SU-DHL-6 (cell line): ENCODE measurements at regions not wholly inside any gene's neighbourhood (a gene's known extent, or its start where the extent isn't known, plus 50 kb on each side); places are given as distances from the start of the nearest gene placed in this dataset.

Experiments
- EZH2phosphoT487 ChIP-seq: fragments of 200-600 bp; sonication (generic), shearing (Covaris generic); conservative IDR thresholded peaks from 2 replicates; pipeline ENCODE4 v1.6.1; 2018; ENCODE audit warnings: mild to moderate bottlenecking, antibody characterized with exemption, low read length, moderate library complexity, mixed read lengths
- TF ChIP-seq, protein P1 (sequence below): fragments of 200-600 bp; sonication (generic); IDR thresholded peaks from one replicate; pipeline ENCODE4 v1.5.1; 2017; ENCODE audit warnings: antibody characterized with exemption, mild to moderate bottlenecking, low read length, moderate library complexity; ENCODE audit not compliant: insufficient read depth, poor library complexity, severe bottlenecking

DNA sequence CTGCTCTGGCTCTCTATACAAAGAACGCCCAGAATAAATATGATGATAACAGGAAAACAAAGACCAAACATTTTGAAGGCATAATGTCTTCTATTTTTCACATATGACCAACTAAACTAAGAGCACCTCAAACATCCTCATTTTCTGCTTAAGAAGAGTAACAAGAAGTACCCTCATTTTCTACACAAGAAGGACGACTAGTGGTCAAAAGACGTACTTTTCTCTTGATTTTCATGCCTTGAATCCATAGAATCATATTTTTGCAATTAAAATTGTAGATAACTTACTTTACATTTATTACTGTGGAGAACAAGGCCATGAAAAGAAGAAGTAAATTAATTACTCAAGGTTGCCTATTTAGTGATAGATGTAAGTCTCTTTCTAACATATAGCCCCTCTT is 358.6 kb downstream of the DUSP6 start:
- TF ChIP-seq, protein P1, sequence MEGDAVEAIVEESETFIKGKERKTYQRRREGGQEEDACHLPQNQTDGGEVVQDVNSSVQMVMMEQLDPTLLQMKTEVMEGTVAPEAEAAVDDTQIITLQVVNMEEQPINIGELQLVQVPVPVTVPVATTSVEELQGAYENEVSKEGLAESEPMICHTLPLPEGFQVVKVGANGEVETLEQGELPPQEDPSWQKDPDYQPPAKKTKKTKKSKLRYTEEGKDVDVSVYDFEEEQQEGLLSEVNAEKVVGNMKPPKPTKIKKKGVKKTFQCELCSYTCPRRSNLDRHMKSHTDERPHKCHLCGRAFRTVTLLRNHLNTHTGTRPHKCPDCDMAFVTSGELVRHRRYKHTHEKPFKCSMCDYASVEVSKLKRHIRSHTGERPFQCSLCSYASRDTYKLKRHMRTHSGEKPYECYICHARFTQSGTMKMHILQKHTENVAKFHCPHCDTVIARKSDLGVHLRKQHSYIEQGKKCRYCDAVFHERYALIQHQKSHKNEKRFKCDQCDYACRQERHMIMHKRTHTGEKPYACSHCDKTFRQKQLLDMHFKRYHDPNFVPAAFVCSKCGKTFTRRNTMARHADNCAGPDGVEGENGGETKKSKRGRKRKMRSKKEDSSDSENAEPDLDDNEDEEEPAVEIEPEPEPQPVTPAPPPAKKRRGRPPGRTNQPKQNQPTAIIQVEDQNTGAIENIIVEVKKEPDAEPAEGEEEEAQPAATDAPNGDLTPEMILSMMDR: peak; percentile 23
- no peak for TF ChIP-seq EZH2phosphoT487
